ENCODE measurements at regions not wholly inside any gene's neighbourhood (a gene's known extent, or its start where the extent isn't known, plus 50 kb on each side); places are given as distances from the start of the nearest gene placed in this dataset.

DNA sequence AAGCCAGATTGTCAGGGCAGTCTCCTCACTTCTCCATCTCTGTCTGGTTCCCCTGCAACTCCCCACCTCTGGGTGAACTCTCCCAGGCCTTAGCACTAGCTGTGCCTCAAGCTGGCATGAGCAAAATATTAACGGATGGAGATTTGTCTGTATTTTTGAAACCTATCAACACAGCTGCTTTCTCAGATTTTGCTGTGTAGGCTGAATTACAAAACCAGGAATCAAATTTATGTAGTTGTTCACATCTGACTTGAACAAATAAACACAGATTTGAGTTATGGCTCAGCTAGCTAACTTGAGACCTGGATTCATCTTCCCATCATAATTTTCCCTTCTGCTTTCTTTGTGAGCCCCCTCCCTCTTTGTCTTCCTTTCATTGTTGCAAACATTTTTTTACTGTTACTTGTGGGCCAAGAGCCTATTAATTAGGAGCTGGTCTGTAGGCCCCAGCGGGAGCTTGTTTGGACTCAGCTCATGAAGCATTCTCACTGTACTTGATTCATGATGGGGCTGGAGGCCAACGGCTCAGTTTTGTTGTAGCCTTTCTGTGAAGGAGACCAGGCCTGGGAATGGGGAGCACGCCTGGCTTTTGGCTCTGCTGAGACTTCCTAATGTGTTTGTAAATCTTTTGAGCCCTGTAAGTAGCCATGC, 164.1 kb upstream of the GATA6 start:
- Mint-ChIP-seq H3K27me3 (no peaks in the 10 kb centered on the region), H3K27ac (no peak overlapping the region), H3K36me3 (no peaks in the 10 kb centered on the region), H3K4me3 (no peak overlapping the region), H3K4me1 (no peaks in the 10 kb centered on the region), H3K9me3 (peaks cover 0 to 16% (median 3%) of the 10 kb centered on the region in 11 donors)
- H3K36me3 ChIP-seq (ENCODE audit: control insufficient read depth in 2 of 3, insufficient read depth in 3 of 3, low read length in 3 of 3): no peaks in the 10 kb centered on the region
- DNase-seq: no peak
- H3K27ac ChIP-seq (ENCODE audit: low read depth, low read length): no peak overlapping the region
- no peak for ATAC-seq
- POLR2A ChIA-PET: no interaction called here
- CTCF ChIA-PET: interaction anchor here (0.7 kb wide), 1 partner anchor 155 kb away, joined by 3 read pairs; no protein-coding TSS in a partner anchor
- intact Hi-C loops (cut with micrococcal nuclease): no loop called here
- peaks cover 0 to 3% (median 0%) of the 10 kb centered on the region in 3 experiments for H3K9me3 ChIP-seq (ENCODE audit: control insufficient read depth in 2 of 3, low read length in 3 of 3)
- no peaks in the 10 kb centered on the region for H3K27me3 ChIP-seq (ENCODE audit: control insufficient read depth in 2 of 2, insufficient read depth in 2 of 2, low read length in 2 of 2)
- no peak overlapping the region for H3K4me3 ChIP-seq (ENCODE audit: low read length)
- no peaks in the 10 kb centered on the region for H3K4me1 ChIP-seq (ENCODE audit: control insufficient read depth in 2 of 2, insufficient read depth in 2 of 2, low read length in 2 of 2)

DNA sequence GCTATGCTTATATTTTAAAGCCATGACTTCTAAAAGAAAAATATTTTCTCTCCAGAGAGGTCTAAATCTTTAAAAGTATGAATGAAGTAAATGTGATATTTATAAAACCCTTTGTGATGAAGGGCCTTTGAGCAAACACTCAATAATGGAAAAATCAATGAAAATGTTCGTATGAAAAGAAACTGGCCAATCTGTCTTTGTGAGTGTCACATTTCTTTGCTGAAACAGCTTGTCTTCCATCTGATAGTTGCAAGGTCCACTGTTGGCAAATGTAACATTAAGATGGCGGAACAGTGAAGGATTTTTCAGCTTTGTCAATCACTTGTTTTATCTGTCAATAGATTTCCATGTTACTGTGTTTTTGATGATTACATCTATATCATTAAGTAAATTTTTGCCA, 162.9 kb upstream of the GATA6 start:
- Histone ChIP-seq H3K4me1 (ENCODE audit: control insufficient read depth in 2 of 2, insufficient read depth in 2 of 2, low read length in 2 of 2) (no peaks in the 10 kb centered on the region), H3K9me3 (ENCODE audit: control insufficient read depth in 2 of 3, low read length in 3 of 3) (peaks cover 0 to 3% (median 0%) of the 10 kb centered on the region in 3 experiments), H3K4me3 (ENCODE audit: low read length) (no peak overlapping the region), H3K27ac (ENCODE audit: low read depth, low read length) (no peak overlapping the region), H3K36me3 (ENCODE audit: control insufficient read depth in 2 of 3, insufficient read depth in 3 of 3, low read length in 3 of 3) (no peaks in the 10 kb centered on the region), H3K27me3 (ENCODE audit: control insufficient read depth in 2 of 2, insufficient read depth in 2 of 2, low read length in 2 of 2) (no peaks in the 10 kb centered on the region)
- DNase-seq: no peak
- POLR2A ChIA-PET: no interaction called here
- intact Hi-C loops (cut with micrococcal nuclease): no loop called here
- Mint-ChIP-seq H3K4me1 (no peaks in the 10 kb centered on the region), H3K9me3 (peaks cover 0 to 19% (median 3%) of the 10 kb centered on the region in 11 donors), H3K36me3 (no peaks in the 10 kb centered on the region), H3K4me3 (no peak overlapping the region), H3K27me3 (no peaks in the 10 kb centered on the region), H3K27ac (no peak overlapping the region)
- no peak for ATAC-seq
- CTCF ChIA-PET: no interaction called here

DNA sequence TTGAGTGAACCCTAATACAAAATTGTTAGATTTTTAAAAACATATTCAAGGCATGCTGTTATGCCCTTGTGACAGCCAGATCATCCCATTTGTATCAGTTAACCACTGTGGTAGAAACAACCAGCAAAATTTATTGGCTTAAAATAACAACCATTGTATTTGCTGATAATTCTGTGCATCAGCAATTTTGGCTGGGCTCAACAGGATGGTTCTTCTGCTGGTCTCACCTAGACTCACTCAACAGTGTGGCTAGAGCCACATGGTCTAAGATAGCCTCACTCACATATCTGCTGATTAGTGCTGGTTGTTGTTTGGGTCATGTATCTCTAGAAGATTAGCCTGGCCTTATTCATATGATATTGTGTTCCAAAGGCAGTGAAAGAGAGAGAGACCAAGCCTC, 160.1 kb upstream of the GATA6 start:
- DNase-seq: no peak
- Histone ChIP-seq H3K36me3 (ENCODE audit: control insufficient read depth in 2 of 3, insufficient read depth in 3 of 3, low read length in 3 of 3) (no peaks in the 10 kb centered on the region), H3K27ac (ENCODE audit: low read depth, low read length) (no peak overlapping the region), H3K4me3 (ENCODE audit: low read length) (no peak overlapping the region), H3K4me1 (ENCODE audit: control insufficient read depth in 2 of 2, insufficient read depth in 2 of 2, low read length in 2 of 2) (no peaks in the 10 kb centered on the region), H3K27me3 (ENCODE audit: control insufficient read depth in 2 of 2, insufficient read depth in 2 of 2, low read length in 2 of 2) (no peaks in the 10 kb centered on the region), H3K9me3 (ENCODE audit: control insufficient read depth in 2 of 3, low read length in 3 of 3) (peaks cover 0 to 3% (median 0%) of the 10 kb centered on the region in 3 experiments)
- intact Hi-C loops (cut with micrococcal nuclease): no loop called here
- Mint-ChIP-seq H3K4me1 (no peaks in the 10 kb centered on the region), H3K27ac (no peak overlapping the region), H3K9me3 (peaks cover 0 to 38% (median 13%) of the 10 kb centered on the region in 11 donors), H3K36me3 (peaks cover 0 to 4% (median 0%) of the 10 kb centered on the region in 5 donors), H3K27me3 (peaks cover 0 to 12% (median 4%) of the 10 kb centered on the region in 5 donors), H3K4me3 (no peak overlapping the region)
- ATAC-seq: no peak
- ChIA-PET CTCF (no interaction called here), POLR2A (no interaction called here)

DNA sequence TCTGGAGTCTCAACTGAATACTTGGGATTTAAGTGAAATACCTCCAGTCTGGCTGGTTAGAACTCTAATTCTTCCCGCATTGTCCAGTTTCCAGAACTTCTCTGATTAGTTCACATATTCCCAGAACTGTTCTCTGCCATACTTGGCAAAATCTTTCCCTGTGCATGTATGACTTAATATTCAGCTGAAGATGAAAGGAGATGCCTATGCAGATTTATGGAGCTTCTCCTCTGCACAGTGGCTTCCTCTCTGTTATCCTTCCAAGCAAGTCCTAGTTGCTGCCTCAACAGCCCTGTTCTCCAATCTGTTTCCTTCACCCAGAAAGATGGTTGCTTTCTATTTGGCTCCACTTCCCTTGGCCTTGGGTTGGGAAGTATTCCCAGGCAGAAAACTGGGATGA, 155.4 kb upstream of the GATA6 start:
- ChIA-PET POLR2A (no interaction called here), CTCF (no interaction called here)
- peaks cover 0 to 51% (median 12%) of the 10 kb centered on the region in 11 donors for H3K9me3 Mint-ChIP-seq
- H3K27me3 Mint-ChIP-seq: peaks cover 0 to 23% (median 13%) of the 10 kb centered on the region in 5 donors
- H3K9me3 ChIP-seq (ENCODE audit: control insufficient read depth in 2 of 3, low read length in 3 of 3): peaks cover 0 to 3% (median 0%) of the 10 kb centered on the region in 3 experiments
- no peak overlapping the region for H3K4me3 ChIP-seq (ENCODE audit: low read length)
- H3K27ac ChIP-seq (ENCODE audit: low read depth, low read length): no peak overlapping the region
- H3K27ac Mint-ChIP-seq: no peak overlapping the region
- intact Hi-C loops (cut with micrococcal nuclease): no loop called here
- H3K4me1 ChIP-seq (ENCODE audit: control insufficient read depth in 2 of 2, insufficient read depth in 2 of 2, low read length in 2 of 2): no peaks in the 10 kb centered on the region
- H3K4me1 Mint-ChIP-seq: peaks cover 0 to 5% (median 0%) of the 10 kb centered on the region in 7 donors
- H3K27me3 ChIP-seq (ENCODE audit: control insufficient read depth in 2 of 2, insufficient read depth in 2 of 2, low read length in 2 of 2): no peaks in the 10 kb centered on the region
- H3K4me3 Mint-ChIP-seq: no peak overlapping the region
- H3K36me3 Mint-ChIP-seq: peaks cover 0 to 4% (median 0%) of the 10 kb centered on the region in 5 donors
- DNase-seq: no peak
- no peak for ATAC-seq
- H3K36me3 ChIP-seq (ENCODE audit: control insufficient read depth in 2 of 3, insufficient read depth in 3 of 3, low read length in 3 of 3): no peaks in the 10 kb centered on the region

DNA sequence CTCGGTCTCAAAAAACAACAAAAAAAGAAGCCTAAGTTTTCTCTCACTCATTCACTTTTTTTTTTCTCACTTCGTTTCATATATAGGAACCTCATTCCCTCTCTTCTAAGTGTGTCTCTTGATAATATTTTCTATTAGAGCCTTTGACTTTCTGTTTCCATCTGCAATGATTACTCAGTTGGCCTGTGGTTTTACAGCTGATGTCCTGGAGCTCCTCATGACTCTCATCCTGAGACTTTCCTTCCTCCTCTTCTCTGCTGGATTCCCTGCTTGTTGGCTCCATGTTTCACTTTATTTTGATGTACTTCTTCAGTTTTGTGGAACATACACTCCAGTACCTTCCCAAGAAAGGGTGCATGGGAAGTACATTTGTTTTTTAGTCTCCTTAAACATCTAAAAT, 154.2 kb upstream of the GATA6 start:
- ChIA-PET POLR2A (no interaction called here), CTCF (no interaction called here)
- intact Hi-C loops (cut with micrococcal nuclease): no loop called here
- H3K27ac ChIP-seq (ENCODE audit: low read depth, low read length): no peak overlapping the region
- no peaks in the 10 kb centered on the region for H3K4me1 ChIP-seq (ENCODE audit: control insufficient read depth in 2 of 2, insufficient read depth in 2 of 2, low read length in 2 of 2)
- no peaks in the 10 kb centered on the region for H3K27me3 ChIP-seq (ENCODE audit: control insufficient read depth in 2 of 2, insufficient read depth in 2 of 2, low read length in 2 of 2)
- Mint-ChIP-seq H3K36me3 (peaks cover 0 to 4% (median 0%) of the 10 kb centered on the region in 5 donors), H3K9me3 (peaks cover 0 to 42% (median 11%) of the 10 kb centered on the region in 11 donors), H3K27ac (no peak overlapping the region), H3K4me1 (peaks cover 0 to 5% (median 0%) of the 10 kb centered on the region in 7 donors), H3K27me3 (peaks cover 0 to 23% (median 13%) of the 10 kb centered on the region in 5 donors), H3K4me3 (no peak overlapping the region)
- ATAC-seq (no peak), DNase-seq (no peak)
- H3K36me3 ChIP-seq (ENCODE audit: control insufficient read depth in 2 of 3, insufficient read depth in 3 of 3, low read length in 3 of 3): no peaks in the 10 kb centered on the region
- H3K4me3 ChIP-seq (ENCODE audit: low read length): no peak overlapping the region
- no peaks in the 10 kb centered on the region for H3K9me3 ChIP-seq (ENCODE audit: control insufficient read depth in 2 of 3, low read length in 3 of 3)

DNA sequence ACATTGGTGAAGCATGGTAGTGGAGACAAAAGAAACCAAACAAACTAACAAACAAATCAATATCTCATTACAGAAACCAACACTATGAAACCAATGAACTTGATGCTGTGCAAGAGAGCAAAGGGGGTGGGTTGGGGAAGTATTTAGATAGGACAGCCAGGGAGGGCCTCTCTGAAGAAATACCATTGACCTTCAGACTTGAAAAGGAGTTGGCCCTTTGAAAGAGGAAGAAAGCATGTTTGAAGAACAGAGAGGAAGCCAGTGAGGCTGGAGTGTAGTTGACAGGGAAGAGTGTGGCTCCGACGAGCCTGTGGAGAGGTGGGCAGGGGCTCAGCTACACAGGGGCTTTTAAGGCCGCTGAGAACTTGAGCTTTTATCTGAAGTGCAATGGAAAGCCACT, 151.0 kb upstream of the GATA6 start:
- Mint-ChIP-seq H3K27ac (no peak overlapping the region), H3K27me3 (peaks cover 0 to 18% (median 9%) of the 10 kb centered on the region in 5 donors), H3K36me3 (peaks cover 0 to 4% (median 0%) of the 10 kb centered on the region in 5 donors), H3K4me1 (peaks cover 0 to 5% (median 0%) of the 10 kb centered on the region in 7 donors), H3K4me3 (no peak overlapping the region), H3K9me3 (peaks cover 0 to 27% (median 7%) of the 10 kb centered on the region in 11 donors)
- POLR2A ChIA-PET: no interaction called here
- Histone ChIP-seq H3K27me3 (ENCODE audit: control insufficient read depth in 2 of 2, insufficient read depth in 2 of 2, low read length in 2 of 2) (no peaks in the 10 kb centered on the region), H3K4me1 (ENCODE audit: control insufficient read depth in 2 of 2, insufficient read depth in 2 of 2, low read length in 2 of 2) (no peaks in the 10 kb centered on the region), H3K36me3 (ENCODE audit: control insufficient read depth in 2 of 3, insufficient read depth in 3 of 3, low read length in 3 of 3) (no peaks in the 10 kb centered on the region), H3K9me3 (ENCODE audit: control insufficient read depth in 2 of 3, low read length in 3 of 3) (no peaks in the 10 kb centered on the region), H3K4me3 (ENCODE audit: low read length) (no peak overlapping the region), H3K27ac (ENCODE audit: low read depth, low read length) (no peak overlapping the region)
- DNase-seq (no peak), ATAC-seq (no peak)
- intact Hi-C loops (cut with micrococcal nuclease): no loop called here
- CTCF ChIA-PET: interaction anchor here (0.6 kb wide), 1 partner anchor 32 kb away, joined by 4 read pairs; no protein-coding TSS in a partner anchor

DNA sequence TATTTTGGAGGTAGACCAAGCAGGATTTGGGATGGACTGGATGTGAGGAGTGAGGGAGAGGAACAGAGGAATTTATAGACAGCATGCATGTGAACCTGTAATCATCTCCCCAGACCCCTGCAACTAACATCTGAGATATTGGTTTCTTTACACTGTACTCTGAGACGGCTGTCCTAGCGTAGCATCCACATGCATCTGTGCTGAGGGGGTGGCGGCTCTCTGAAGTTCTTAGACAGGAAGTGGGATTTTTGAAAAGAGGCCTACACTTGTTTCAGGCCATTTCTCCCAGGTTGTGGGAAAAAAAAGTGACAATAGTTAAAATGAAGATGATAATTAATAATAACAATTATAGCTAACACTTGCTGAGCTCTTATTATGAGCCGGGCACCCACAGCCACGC, 150.2 kb upstream of the GATA6 start:
- no peaks in the 10 kb centered on the region for H3K36me3 ChIP-seq (ENCODE audit: control insufficient read depth in 2 of 3, insufficient read depth in 3 of 3, low read length in 3 of 3)
- intact Hi-C loops (cut with micrococcal nuclease): no loop called here
- no peak overlapping the region for H3K27ac Mint-ChIP-seq
- peaks cover 0 to 4% (median 0%) of the 10 kb centered on the region in 5 donors for H3K36me3 Mint-ChIP-seq
- no peaks in the 10 kb centered on the region for H3K9me3 ChIP-seq (ENCODE audit: control insufficient read depth in 2 of 3, low read length in 3 of 3)
- no peak overlapping the region for H3K4me3 ChIP-seq (ENCODE audit: low read length)
- ChIA-PET CTCF (no interaction called here), POLR2A (no interaction called here)
- H3K4me3 Mint-ChIP-seq: no peak overlapping the region
- peaks cover 0 to 12% (median 9%) of the 10 kb centered on the region in 5 donors for H3K27me3 Mint-ChIP-seq
- peaks cover 0 to 5% (median 0%) of the 10 kb centered on the region in 7 donors for H3K4me1 Mint-ChIP-seq
- ATAC-seq: no peak
- no peaks in the 10 kb centered on the region for H3K4me1 ChIP-seq (ENCODE audit: control insufficient read depth in 2 of 2, insufficient read depth in 2 of 2, low read length in 2 of 2)
- no peaks in the 10 kb centered on the region for H3K27me3 ChIP-seq (ENCODE audit: control insufficient read depth in 2 of 2, insufficient read depth in 2 of 2, low read length in 2 of 2)
- no peak overlapping the region for H3K27ac ChIP-seq (ENCODE audit: low read depth, low read length)
- peaks cover 0 to 18% (median 4%) of the 10 kb centered on the region in 11 donors for H3K9me3 Mint-ChIP-seq
- DNase-seq: no peak

All from naive thymus-derived CD4-positive, alpha-beta T cell (primary cell).